ENCODE measurements at regions not wholly inside any gene's neighbourhood (a gene's known extent, or its start where the extent isn't known, plus 50 kb on each side); places are given as distances from the start of the nearest gene placed in this dataset.

DNA sequence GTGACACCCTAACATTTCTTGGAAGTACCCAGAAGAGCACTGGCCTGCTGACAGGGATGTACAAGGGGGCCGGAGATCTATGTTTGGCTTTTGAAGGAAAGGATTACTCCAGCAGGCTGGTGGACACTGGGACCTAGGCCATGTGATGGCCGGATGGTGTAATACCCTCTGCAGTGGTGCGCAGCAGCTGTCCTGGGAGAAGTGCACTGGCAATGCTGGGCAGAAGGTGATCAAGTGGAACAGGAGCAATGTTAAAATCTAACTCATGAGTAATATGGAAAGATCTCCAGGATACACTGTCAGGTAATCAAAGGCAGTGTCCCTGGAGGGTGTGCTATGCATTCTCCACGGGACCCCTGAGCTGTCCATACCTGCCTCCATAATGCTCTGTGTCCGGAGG lies 71.2 kb upstream of the POMGNT2 start:
- DNase-seq: no peak

GRCh38 chr3:43176666-43177065 lies 70.8 kb upstream of the POMGNT2 start:
- peak; percentile 16 for DNase-seq

DNA sequence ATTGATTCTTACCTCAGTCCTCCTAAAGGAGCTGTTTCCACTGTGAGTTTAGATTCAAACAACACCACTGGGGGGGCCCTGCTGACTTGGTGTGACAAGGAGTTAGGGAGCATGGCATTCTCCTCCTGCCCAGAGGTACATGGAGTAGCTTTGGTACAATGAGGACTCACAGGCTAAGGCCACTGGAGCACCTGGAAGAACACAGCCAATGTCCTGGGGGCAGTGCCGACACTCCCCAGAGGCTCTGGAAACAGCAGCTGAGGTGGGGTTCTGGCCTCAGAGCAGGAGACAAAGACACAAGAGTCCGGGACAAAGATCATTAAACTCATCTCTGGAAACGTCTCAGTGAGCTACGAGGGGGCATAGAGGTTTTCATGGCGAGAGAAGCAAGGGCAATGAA lies 69.7 kb upstream of the POMGNT2 start:
- DNase-seq: no peak

- DNase-seq: no peak
These were observed 68.1 kb upstream of the POMGNT2 start for GRCh38 chr3:43173949-43174348.

- DNase-seq: no peak
These were observed 65.9 kb upstream of the POMGNT2 start for GRCh38 chr3:43171748-43172147.

GRCh38 chr3:43170553-43170952 lies 64.7 kb upstream of the POMGNT2 start:
- no peak for DNase-seq

DNA sequence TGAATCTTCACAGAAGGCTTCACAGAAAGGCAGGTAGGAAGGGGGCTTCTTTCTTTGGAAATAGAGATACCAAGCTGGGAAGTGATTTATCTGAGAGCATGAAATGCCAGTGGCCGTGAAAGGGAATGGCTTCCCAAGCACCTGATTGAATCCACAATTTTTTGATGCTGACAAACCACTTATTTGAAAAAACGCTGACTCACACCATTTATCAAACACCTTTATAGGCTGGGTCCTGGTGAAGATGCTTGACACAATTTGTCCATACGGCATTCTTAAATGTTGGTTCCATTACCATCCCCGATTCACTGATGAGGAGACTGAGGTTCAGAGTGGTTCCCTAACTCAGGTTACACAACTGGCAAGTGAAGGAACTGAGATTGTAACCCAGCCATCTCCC lies 64.1 kb upstream of the POMGNT2 start:
- DNase-seq: no peak

- no peak for DNase-seq
These were observed 60.5 kb upstream of the POMGNT2 start for GRCh38 chr3:43166406-43166805.

- DNase-seq: no peak
These were observed 59.9 kb upstream of the POMGNT2 start for GRCh38 chr3:43165786-43166185.

GRCh38 chr3:43163895-43164493 lies 58.1 kb upstream of the POMGNT2 start:
- DNase-seq: no peak

DNA sequence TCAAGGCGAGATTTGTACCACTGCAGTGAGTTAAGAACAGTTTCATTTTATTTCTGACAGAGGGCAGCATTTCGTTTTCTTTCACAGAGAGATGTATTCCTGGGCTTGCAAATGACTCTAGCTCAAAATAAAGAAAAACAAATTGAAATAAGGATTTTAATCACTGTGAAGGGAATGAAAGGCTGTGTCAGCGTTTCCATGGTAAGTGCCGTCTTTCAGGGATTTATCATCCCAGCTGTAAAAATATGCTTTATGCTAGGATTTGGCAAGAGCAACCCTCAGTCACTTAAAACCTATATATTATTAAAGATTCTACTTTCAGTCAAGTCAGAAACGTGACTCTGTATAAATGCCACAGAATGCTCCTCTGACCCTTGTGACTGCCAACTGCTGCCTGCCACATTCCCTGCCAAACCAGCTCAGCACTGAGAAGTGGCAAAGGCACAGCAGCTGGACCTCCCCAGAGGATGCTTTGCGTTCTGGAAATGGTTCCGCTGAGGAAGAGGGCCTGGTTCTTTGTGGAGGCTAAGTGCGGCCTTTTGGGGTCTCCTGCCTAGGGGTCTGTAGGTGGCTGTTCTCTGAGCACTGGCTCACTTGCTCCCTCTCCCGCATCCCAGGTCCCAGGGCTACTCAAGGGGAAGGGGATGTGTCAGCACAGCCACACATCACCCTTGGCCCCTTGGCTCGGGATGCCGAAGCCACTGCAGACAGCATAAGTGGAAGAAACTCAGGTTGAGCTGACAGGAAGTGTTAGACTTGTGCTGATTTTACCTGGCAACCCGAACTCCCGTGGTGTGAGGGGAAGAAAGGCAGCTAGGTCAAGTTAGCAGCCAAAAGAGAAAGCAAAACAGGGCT lies 56.6 kb upstream of the POMGNT2 start:
- DNase-seq: peak; percentile 16

- no peak for DNase-seq
These were observed 55.9 kb upstream of the POMGNT2 start for GRCh38 chr3:43161684-43162229.

DNA sequence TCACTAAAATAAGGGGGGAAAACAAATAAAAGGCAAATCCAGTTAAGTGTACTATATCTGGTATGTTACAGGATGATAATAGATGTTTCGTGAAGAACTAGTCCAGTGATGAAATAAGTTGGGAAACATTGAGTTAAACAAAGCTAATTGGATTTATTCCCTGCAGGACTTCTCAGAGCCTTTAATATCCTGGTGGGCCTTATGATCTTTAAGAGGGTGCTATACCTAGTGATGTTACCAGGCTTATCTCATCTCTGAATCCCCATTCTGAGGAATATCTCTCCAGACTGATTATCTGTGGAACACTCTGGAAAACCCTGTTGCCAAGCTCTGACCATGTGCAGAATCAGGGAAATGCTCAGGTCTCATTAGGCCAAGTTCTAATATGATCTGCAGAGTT lies 54.8 kb upstream of the POMGNT2 start:
- DNase-seq: no peak

DNA sequence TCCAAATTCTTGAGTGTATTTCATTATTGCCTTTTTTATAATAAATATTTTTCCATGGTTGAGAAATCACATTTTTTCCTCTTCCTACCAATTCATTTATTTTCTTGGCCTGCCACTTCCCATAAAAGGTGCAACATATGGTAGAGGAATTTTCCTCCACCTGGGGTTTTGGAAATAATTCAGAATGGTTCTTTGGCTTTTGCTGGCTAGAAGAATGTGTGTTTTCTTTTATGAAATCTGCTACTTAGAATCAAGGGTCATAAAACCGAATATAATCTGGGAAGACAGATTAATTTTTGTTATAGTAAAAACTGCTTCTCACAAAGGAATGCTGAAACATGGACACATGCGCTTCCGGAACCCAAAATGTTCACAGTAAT lies 54.0 kb upstream of the POMGNT2 start:
- no peak for DNase-seq

DNA sequence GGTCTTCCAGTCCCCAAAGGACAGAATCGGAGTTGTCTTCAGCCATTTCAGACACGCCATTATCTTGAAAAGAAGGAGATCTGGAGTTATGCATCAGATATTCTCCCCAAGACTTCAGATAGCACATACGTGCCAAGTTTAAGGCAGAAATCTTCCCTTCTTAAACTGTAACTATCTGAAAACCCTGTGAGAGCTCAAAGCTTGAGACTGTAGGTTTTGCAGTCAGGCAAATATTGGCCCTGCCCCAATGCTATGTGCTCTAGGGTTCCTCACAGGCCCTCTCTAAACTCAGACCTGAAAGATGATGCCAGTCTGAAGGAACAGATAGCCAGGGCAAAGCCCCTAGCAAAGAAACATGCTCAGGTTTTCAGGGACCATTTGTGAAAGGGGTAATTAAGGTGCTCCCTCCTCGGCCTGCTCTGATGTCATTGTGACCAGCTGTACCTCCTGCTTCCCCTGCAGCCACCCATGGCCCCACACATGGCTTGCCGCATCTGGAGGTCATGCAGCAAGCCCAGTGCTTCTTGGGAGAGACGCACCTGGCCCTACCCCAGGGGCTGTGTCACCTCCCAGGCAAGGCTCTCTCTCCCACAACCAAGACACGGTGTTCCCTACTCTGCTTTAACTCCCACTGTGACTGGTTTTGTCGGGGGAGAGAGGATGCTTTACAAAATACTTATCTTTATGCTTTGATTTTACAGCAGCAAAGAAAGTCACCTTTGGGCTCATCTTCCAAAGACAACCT lies 53.4 kb upstream of the POMGNT2 start:
- DNase-seq: no peak

DNA sequence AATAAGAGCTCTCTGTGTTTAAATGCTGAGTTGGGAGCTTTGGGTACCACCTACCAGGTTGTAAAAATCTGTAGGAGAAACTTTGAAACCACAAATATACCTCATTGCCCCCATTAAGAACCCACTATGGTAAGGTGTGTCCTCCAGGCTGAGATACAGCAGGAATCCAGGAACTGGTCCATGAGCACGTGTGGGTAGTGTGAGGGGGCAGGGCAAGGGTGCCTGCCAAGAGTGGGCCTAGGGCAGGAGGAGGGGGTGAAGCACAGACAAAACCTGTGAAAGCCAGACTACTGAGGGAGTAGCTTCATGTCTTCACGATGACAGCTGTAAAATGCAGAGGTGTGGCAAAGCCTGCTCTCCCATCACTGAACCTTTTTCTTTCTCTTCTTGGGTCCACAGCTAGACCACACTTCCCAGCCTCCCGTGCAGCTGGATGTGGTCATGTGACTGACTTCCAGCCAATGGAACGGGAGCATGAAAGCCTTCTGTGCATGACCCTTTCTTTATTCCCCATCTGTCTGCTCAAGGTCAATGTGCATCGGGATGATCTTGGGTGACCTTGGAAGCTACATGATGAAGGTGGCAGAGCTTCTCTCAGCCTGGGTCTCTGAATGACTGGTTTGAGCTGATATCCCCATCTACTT lies 51.1 kb upstream of the POMGNT2 start:
- DNase-seq: no peak

GRCh38 chr3:43155464-43156121 lies 49.7 kb upstream of the POMGNT2 start:
- DNase-seq: no peak
